Parathyroid adenoma (tissue), 2 donors: ENCODE measurements at regions not wholly inside any gene's neighbourhood (a gene's known extent, or its start where the extent isn't known, plus 50 kb on each side); places are given as distances from the start of the nearest gene placed in this dataset.

Source experiments
- H2AFZ ChIP-seq: fragments of 300-600 bp; sonication (generic); one replicate; pipeline ENCODE4 v1.7.0; 2017; ENCODE audit warnings: antibody characterized with exemption, mild to moderate bottlenecking
- H3K27ac ChIP-seq: fragments of 300-600 bp; sonication (generic); one replicate; pipeline ENCODE4 v1.7.0; 2017
- H3K27me3 ChIP-seq: fragments of 300-600 bp; sonication (generic); one replicate; pipeline ENCODE4 v1.7.0; 2017; ENCODE audit warnings: low read length; ENCODE audit not compliant: control insufficient read depth, insufficient read depth
- H3K36me3 ChIP-seq: fragments of 300-600 bp; sonication (generic); one replicate; pipeline ENCODE4 v1.7.0; 2017; ENCODE audit warnings: low read length; ENCODE audit not compliant: control insufficient read depth, insufficient read depth
- H3K4me1 ChIP-seq: fragments of 300-600 bp; sonication (generic); one replicate; pipeline ENCODE4 v1.7.0; 2017; ENCODE audit warnings: control low read depth
- H3K4me2 ChIP-seq: fragments of 300-600 bp; sonication (generic); one replicate; pipeline ENCODE4 v1.7.0; 2017; ENCODE audit warnings: low read length
- H3K4me3 ChIP-seq: fragments of 300-600 bp; sonication (generic); one replicate; pipeline ENCODE4 v1.7.0; 2017; ENCODE audit warnings: low read depth, low read length
- H3K79me2 ChIP-seq: fragments of 300-600 bp; sonication (generic); one replicate; pipeline ENCODE4 v1.7.0; 2017; ENCODE audit warnings: control low read depth
- H3K9ac ChIP-seq: fragments of 300-600 bp; sonication (generic); one replicate; pipeline ENCODE4 v1.7.0; 2017; ENCODE audit warnings: mild to moderate bottlenecking
- H3K9me3 ChIP-seq: fragments of 300-600 bp; sonication (generic); one replicate; pipeline ENCODE4 v1.7.0; 2017; ENCODE audit warnings: low read length; ENCODE audit not compliant: control insufficient read depth
- CTCF ChIP-seq: fragments of 300-600 bp; sonication (generic); IDR thresholded peaks from one replicate; pipeline ENCODE4 v1.7.0; 2017; ENCODE audit warnings: antibody characterized with exemption, mild to moderate bottlenecking
- donor health status: primary hyperparathyroidism.

- Histone ChIP-seq H3K4me1 (no peaks in the 10 kb centered on the region), H3K27me3 (no peaks in the 10 kb centered on the region), H3K9me3 (no peaks in the 10 kb centered on the region), H3K27ac (no peak overlapping the region), H3K4me3 (no peak overlapping the region), H3K36me3 (no peaks in the 10 kb centered on the region), H2AFZ (no peak overlapping the region), H3K4me2 (no peak overlapping the region), H3K9ac (no peak overlapping the region), H3K79me2 (no peaks in the 10 kb centered on the region)
- no peak for TF ChIP-seq CTCF
Measured at GRCh38 chr10:130407052-130407451, 270.9 kb downstream of the GLRX3 start.

GRCh38 chr10:130409331-130409730, 273.1 kb downstream of the GLRX3 start:
- Histone ChIP-seq H3K27me3 (no peaks in the 10 kb centered on the region), H3K4me1 (no peaks in the 10 kb centered on the region), H3K79me2 (no peaks in the 10 kb centered on the region), H2AFZ (no peak overlapping the region), H3K4me2 (no peak overlapping the region), H3K9ac (no peak overlapping the region), H3K9me3 (no peaks in the 10 kb centered on the region), H3K36me3 (no peaks in the 10 kb centered on the region), H3K4me3 (no peak overlapping the region), H3K27ac (no peak overlapping the region)
- no peak for TF ChIP-seq CTCF

GRCh38 chr10:130409931-130410330, 273.7 kb downstream of the GLRX3 start:
- no peaks in the 10 kb centered on the region for H3K4me1 ChIP-seq
- H3K4me2 ChIP-seq: no peak overlapping the region
- no peaks in the 10 kb centered on the region for H3K27me3 ChIP-seq
- H3K79me2 ChIP-seq: no peaks in the 10 kb centered on the region
- no peak overlapping the region for H3K27ac ChIP-seq
- no peaks in the 10 kb centered on the region for H3K9me3 ChIP-seq
- no peaks in the 10 kb centered on the region for H3K36me3 ChIP-seq
- no peak overlapping the region for H2AFZ ChIP-seq
- H3K9ac ChIP-seq: no peak overlapping the region
- no peak overlapping the region for H3K4me3 ChIP-seq
- TF ChIP-seq CTCF: no peak

GRCh38 chr10:130411496-130412085, 275.4 kb downstream of the GLRX3 start:
- H3K27ac ChIP-seq: no peak overlapping the region
- H3K79me2 ChIP-seq: no peaks in the 10 kb centered on the region
- no peaks in the 10 kb centered on the region for H3K4me1 ChIP-seq
- TF ChIP-seq CTCF: no peak
- no peak overlapping the region for H2AFZ ChIP-seq
- no peaks in the 10 kb centered on the region for H3K9me3 ChIP-seq
- H3K9ac ChIP-seq: no peak overlapping the region
- H3K36me3 ChIP-seq: no peaks in the 10 kb centered on the region
- H3K4me3 ChIP-seq: no peak overlapping the region
- no peak overlapping the region for H3K4me2 ChIP-seq
- no peaks in the 10 kb centered on the region for H3K27me3 ChIP-seq

GRCh38 chr10:130412317-130412716, 276.1 kb downstream of the GLRX3 start:
- Histone ChIP-seq H3K36me3 (no peaks in the 10 kb centered on the region), H3K4me3 (no peak overlapping the region), H3K9me3 (no peaks in the 10 kb centered on the region), H3K79me2 (no peaks in the 10 kb centered on the region), H3K27ac (no peak overlapping the region), H2AFZ (no peak overlapping the region), H3K4me1 (no peaks in the 10 kb centered on the region), H3K27me3 (no peaks in the 10 kb centered on the region), H3K4me2 (no peak overlapping the region), H3K9ac (no peak overlapping the region)
- no peak for TF ChIP-seq CTCF
